Prostate gland (tissue), 2 donors: ENCODE measurements at regions not wholly inside any gene's neighbourhood (a gene's known extent, or its start where the extent isn't known, plus 50 kb on each side); places are given as distances from the start of the nearest gene placed in this dataset.

ENCODE experiments used
- POLR2A ChIP-seq: fragments of 450-650 bp; IDR thresholded peaks from one replicate; pipeline ENCODE4 v1.6.1; 2016; ENCODE audit warnings: antibody characterized with exemption, mild to moderate bottlenecking
- POLR2AphosphoS5 ChIP-seq: sonication (generic); formaldehyde crosslinking; IDR thresholded peaks from one replicate; pipeline ENCODE4 v1.6.1; 2017; ENCODE audit warnings: antibody characterized with exemption
- TF ChIP-seq, protein P1 (sequence below), 4 experiments: fragments of 200-600 bp in 2 of 4; fragments of 450-650 bp in 2 of 4; sonication (generic) in 2 of 4; IDR thresholded peaks; 1 replicate in 3 of 4; 2 replicates in 1 of 4; pipeline ENCODE4 v1.5.1; 2016 to 2019; ENCODE audit warnings: antibody characterized with exemption in 4 of 4, mild to moderate bottlenecking in 2 of 4, moderate library complexity in 2 of 4

DNA sequence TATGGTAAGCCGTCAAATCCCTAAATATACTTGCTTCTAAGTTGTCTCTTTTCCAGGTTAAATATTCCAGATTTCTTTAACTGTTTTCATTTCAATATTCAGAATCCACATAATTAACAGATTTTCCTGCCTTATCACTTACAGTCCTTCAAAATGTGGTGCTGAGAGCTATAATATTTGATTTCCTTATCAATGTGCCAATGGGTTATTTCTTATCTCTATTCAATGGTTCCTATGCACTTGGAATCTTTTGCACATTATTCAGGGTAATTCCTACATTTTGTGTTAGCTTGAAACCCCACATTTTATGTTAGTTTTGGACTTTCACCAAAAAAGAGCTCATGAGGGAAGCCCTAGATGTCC is 173.5 kb downstream of the ZFP36L2 start:
- TF ChIP-seq, protein P1, sequence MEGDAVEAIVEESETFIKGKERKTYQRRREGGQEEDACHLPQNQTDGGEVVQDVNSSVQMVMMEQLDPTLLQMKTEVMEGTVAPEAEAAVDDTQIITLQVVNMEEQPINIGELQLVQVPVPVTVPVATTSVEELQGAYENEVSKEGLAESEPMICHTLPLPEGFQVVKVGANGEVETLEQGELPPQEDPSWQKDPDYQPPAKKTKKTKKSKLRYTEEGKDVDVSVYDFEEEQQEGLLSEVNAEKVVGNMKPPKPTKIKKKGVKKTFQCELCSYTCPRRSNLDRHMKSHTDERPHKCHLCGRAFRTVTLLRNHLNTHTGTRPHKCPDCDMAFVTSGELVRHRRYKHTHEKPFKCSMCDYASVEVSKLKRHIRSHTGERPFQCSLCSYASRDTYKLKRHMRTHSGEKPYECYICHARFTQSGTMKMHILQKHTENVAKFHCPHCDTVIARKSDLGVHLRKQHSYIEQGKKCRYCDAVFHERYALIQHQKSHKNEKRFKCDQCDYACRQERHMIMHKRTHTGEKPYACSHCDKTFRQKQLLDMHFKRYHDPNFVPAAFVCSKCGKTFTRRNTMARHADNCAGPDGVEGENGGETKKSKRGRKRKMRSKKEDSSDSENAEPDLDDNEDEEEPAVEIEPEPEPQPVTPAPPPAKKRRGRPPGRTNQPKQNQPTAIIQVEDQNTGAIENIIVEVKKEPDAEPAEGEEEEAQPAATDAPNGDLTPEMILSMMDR (IDR thresholded peaks at IDR 0.05) = no peak
- TF ChIP-seq POLR2A = no peak
- TF ChIP-seq POLR2AphosphoS5 = no peak
